ENCODE measurements at regions not wholly inside any gene's neighbourhood (a gene's known extent, or its start where the extent isn't known, plus 50 kb on each side); places are given as distances from the start of the nearest gene placed in this dataset.
"Not testable (repeated sequence)": the region's sequence is repeated elsewhere in the genome, so short reads cannot be mapped to it uniquely, and the experiment has no call there.

DNA sequence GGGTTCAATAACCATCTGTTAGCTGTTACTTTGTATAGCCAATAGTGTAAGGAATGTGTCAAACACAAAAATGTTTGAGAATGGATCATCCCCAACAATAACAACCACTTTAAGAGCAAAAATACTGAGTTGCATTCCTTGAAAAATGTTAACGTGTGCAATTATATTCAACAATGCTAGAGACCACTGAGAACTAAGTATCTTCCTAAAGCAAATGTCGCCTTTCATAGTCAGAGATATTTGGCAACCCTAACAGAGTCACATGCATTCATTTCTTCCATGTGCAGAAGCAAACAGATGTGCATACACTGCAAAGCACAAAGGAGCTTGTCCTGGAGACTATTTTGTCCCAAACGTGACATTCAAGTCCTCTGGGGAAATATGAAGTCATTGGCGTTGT lies 448.6 kb downstream of the GJA1 start:
- no peak for FAIRE-seq

DNA sequence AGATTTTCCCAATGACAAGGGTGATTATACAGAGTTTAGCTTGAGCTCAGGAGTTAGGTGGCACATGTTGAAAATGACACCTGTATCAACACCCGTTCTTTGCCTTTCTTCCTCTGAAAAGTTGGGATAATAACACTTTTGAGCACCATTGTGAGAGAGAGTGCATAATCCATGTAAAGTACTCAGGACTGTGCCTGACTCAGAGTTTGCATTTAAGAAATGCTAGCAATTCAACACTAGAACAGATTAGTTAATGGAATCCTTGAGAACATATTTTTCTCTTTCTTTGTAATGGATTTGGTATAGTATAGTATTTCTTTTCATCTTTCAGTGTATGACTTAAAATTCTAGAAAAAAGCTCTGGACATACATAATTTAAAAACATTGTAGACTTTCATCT lies 449.2 kb downstream of the GJA1 start:
- FAIRE-seq, result no peak

DNA sequence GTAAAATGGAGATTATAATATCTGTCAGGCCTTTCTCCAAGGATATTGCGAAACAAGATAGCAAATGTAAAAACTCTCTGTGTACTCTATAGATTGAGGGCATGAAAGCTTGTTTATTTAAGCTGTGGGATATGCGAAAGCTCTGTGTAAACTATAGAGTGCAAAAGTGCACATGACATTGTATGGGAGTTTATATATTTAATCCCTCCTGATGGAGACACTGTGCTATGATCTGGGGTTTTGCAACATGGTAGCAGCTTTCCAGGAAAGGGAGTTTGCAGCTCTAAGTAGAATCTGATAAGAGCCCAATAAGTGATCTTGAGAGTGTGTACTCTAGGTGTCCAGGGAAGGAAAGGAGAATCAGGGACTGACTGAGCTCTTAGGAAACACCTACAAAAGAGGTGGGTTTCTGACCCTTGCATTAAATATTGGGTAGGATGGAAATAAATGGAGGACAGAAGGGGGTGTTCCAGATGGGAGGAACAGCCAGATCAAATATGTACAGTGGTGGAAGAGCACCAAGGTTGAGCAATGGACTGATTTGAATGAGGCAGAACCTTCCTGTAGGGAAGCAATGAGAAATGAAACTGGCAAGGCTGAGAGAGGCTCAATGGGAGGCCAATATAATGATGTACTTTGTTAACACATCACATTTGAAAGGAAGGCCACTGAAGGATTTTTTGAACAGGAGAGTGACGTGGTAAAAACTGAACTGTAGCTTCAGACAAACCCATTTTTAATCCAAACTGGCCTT lies 450.1 kb downstream of the GJA1 start:
- no peak for FAIRE-seq

- FAIRE-seq, result no peak
Observed at GRCh38 chr6:121886223-121886830, 450.9 kb downstream of the GJA1 start.

DNA sequence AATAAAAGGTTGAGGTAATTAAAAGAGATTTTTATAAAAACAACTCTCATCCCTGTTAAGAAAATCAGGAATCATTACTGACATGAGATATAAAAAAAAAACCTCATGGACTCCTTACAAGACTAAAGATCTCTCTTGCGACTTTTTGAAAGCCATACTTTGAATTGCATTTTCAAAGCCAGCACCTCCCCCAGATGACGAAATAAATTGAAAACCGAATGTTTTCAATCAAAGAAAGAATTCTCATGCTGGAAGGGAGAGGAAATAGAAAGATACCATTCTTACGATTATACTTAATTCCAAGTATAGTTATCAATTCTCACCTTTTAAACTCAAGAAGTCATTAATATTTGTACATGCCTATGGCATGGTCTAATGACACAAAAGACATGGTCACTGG lies 452.3 kb downstream of the GJA1 start:
- no peak for FAIRE-seq

GRCh38 chr6:121890307-121890910 lies 455.0 kb downstream of the GJA1 start:
- no peak for FAIRE-seq

- FAIRE-seq, result not testable (repeated sequence)
Observed at GRCh38 chr6:121895731-121896130, 460.3 kb downstream of the GJA1 start.

- no peak for FAIRE-seq
Observed at GRCh38 chr6:121896363-121896762, 460.9 kb downstream of the GJA1 start.

DNA sequence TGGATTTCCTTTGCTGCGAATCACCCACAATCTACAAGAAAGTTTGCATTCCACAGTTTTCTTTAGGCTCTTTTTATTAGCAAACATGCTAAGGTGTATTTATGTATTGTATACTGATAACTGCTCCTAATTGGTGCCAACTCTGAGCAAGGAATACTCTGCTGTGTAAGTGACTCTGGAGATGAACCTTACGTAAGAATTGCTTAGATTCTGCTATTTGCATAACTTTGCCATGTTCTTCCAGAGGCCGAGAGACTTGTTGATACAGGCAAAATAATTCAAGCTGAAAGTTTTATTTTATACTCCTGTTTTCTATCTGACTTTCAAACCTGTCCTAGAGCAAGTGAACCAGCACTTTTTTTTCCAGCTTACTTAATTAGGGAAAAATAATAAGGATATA lies 461.3 kb downstream of the GJA1 start:
- FAIRE-seq, result no peak

- no peak for FAIRE-seq
Observed at GRCh38 chr6:121897337-121897760, 461.9 kb downstream of the GJA1 start.

DNA sequence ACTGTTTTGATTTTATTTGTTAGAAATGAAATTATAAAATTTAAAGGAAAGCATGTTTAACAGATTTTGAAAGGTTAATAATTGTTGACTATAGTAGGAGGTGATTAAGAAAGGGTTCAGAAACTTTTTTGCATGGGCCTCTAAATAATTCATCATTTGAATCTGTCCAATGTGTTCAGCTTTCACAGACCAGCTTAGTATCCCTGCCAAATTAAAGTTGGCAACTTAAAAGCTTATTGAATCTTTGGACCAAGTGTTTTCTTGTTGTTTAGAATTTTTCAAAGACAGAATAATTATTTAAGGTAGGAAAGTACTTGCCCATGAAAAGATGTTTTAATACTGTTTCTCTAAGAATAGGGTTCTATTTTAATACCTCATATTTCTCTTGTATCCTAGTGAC lies 466.0 kb downstream of the GJA1 start:
- no peak for FAIRE-seq

DNA sequence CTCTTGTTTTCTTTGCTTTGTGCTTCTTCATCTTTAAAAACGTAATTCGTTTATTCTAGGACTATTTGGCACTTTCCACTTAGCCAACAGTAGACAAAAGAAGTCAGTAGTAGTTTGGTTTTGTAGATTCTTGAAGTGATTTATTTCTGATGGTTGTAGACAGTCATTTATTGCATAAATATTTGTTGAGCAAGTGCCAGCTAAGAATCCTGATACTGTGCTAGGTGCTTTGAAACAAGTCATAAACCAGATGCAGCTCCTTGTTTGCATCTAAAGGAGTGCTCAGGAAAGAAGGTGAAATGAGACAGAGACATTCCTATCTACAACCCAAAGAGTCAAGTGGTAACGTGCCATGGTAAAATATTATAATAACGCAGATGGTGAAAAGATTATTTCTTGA lies 469.1 kb downstream of the GJA1 start:
- FAIRE-seq, result no peak

GRCh38 chr6:121912905-121913304 lies 477.5 kb downstream of the GJA1 start:
- no peak for FAIRE-seq

GRCh38 chr6:121917263-121917829 lies 481.9 kb downstream of the GJA1 start:
- FAIRE-seq, result no peak

DNA sequence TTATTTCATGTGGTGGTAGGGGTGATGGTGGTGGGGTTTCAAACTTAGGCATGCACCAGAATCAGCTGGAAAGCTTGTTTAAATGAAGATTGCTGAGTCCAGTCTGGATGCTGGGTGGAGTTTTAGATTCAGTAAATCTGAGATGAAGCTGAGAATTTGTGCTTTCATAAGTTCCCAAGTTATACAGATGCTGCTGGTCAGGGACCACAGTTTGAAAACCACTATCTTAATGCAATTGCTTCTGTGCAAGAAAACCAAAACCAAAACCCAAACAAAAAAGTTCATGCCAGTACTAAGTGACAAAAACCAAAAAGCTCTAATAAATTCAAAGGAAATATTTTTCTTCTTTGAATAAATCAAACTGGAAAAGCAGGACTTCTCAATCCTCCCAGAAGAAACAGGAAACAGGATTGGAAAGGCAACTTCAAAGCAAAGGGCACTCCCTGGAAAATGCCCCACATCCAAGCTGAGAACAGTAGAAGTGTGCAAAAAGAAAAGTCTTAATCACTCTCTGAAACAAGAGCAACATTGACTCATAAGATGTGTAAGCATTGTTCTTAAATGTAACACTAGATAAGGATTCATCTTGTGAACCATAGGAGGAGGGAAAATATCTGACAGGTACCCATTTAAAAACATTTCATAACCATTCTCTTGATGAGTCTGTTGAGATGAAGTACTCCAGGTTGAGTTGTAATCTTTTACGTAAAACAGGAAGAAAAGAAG lies 481.5 kb upstream of the HSF2 start:
- FAIRE-seq, result no peak

GRCh38 chr6:121920616-121921015 lies 478.8 kb upstream of the HSF2 start:
- FAIRE-seq, result no peak

- no peak for FAIRE-seq
Observed at GRCh38 chr6:121925024-121925423, 474.4 kb upstream of the HSF2 start.

DNA sequence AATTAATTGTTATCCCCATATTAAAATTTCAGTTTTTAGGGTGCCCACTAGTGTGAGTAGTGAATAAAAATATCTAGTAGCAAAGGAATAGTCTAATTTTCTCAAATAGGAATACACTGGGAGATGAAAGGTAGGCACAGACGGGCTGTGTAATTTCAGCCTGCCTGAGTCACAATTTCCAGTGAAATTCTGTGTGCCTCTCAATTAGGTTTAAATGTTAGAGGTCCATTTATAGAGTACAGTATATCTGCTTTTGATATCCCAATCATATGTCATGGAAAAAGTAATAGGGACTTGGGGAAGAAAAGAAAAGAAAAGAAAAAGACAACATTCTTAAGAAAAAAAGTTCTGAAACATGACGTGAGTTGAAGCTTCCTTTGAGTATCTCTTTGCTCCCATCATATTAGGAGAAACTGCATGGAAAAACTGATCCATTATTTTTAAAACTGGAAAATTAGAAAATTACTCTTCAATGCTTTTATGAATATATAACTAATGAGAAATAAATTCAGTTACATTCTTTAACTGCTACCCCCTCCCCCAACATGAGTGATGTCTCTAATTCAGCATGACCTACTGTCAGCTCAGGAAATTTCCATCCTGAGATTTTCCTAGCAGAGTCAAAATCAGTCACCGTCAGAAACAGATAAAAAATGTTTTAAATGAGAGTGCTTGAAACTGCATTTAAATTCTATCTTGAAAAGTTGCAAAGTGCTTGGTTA lies 473.8 kb upstream of the HSF2 start:
- FAIRE-seq, result no peak

DNA sequence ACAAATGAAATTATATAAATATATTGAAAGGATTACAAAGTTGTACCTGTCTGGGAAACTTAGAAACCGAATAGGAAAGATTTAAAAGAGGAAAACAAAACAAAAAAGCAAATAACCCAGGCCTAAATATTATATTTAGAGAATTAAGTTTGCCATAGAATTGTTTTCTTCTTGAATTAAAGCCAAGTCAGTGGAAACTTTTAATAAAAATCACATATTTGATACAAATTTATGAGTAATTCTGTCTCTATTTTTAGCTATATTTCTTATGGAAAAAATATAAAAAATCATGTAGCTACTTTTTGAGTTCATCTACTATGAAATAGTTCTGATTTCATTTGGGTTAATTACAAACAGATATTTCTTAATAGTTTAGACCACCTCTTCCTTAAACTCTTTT lies 470.2 kb upstream of the HSF2 start:
- FAIRE-seq, result no peak

GRCh38 chr6:121932076-121932991 lies 467.1 kb upstream of the HSF2 start:
- no peak for FAIRE-seq

- no peak for FAIRE-seq
Observed at GRCh38 chr6:121934451-121934850, 465.0 kb upstream of the HSF2 start.

DNA sequence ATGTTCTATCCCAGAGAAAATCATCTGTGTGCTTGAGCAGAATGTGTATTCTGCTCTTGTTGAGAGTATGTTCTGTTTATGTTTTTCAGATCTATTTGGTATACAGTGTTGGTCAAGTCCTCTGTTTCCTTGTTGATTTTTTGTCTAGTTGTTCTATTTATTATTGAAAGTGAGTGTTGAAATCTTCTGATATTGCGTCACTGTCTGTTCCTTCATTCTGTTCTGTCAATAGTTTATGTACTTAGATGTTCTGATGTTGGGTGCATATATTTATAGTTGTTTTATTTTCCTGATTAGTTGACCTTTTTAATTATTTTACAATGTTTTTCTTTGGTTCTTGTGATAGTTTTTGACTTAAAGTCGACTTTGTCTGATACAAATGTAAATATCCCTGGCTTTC lies 458.7 kb upstream of the HSF2 start:
- no peak for FAIRE-seq
